Stomach (tissue), 4 donors: ENCODE measurements at regions not wholly inside any gene's neighbourhood (a gene's known extent, or its start where the extent isn't known, plus 50 kb on each side); places are given as distances from the start of the nearest gene placed in this dataset.

Experiments
- EP300 ChIP-seq: sonication (generic); formaldehyde crosslinking; IDR thresholded peaks from one replicate; pipeline ENCODE4 v1.6.1; 2017; ENCODE audit warnings: antibody characterized with exemption
- POLR2A ChIP-seq, 4 donors: fragments of 450-650 bp; IDR thresholded peaks; one replicate each; pipeline ENCODE4 v1.6.1; 2016; ENCODE audit warnings: antibody characterized with exemption in 4 of 4, control low read depth in 2 of 4, mild to moderate bottlenecking in 1 of 4, moderate library complexity in 1 of 4

GRCh38 chr3:107208796-107209195, 168.4 kb upstream of the CCDC54 start:
- no peak for TF ChIP-seq EP300
- no peak for TF ChIP-seq POLR2A (IDR thresholded peaks at IDR 0.05)
